Embryonic facial prominence (tissue), 1 donor: ENCODE measurements at regions not wholly inside any gene's neighbourhood (a gene's known extent, or its start where the extent isn't known, plus 50 kb on each side); places are given as distances from the start of the nearest gene placed in this dataset.

Experiments
- DNase-seq: peaks from one replicate; pipeline ENCODE4 v3.0.0-alpha.2; 2016; ENCODE audit errors: extremely low spot score

DNA sequence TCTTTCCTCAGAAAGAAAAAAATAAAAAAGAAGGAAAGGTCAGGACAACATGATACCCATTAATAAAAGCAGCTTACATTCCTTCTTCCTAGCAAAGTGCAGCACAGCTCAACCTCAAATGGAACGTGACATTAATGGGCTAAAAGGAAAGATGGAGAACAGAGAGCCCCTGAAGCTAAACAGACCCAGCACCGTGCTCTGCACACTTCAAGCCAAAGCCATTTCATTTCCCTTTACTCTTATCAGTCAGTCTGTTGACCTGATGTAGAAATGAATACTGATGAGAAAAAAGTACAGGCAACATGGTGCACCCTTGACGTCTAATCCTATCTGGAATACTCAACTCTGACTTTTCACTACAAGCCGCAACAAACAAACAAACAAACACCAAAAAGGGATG, 57.7 kb upstream of the EDNRA start:
- no peak for DNase-seq

- DNase-seq = no peak
Observed at GRCh38 chr4:147425019-147425418, 55.9 kb upstream of the EDNRA start.

DNA sequence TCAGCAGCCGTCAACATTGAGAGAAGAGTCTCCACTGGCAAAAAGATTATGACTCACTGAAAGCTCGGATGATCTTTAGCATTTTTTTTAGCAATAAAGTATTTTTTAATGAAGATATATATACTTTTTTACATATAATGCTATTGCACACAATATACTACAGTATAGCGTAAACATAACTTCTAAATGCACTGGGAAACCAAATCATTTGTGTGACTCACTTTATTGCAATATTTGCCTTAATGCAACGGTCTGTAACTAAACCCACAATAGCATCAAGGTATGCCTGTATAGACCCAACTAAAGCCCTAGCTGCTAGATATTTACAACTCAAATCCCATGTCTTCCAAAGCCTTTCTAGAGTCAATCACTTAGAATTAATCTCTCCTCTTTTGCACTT, 52.3 kb upstream of the EDNRA start:
- no peak for DNase-seq

GRCh38 chr4:147430111-147430510, 50.8 kb upstream of the EDNRA start:
- DNase-seq = no peak
